Heart left ventricle (tissue), 16 donors: ENCODE measurements at regions not wholly inside any gene's neighbourhood (a gene's known extent, or its start where the extent isn't known, plus 50 kb on each side); places are given as distances from the start of the nearest gene placed in this dataset.
"Not testable (repeated sequence)": the region's sequence is repeated elsewhere in the genome, so short reads cannot be mapped to it uniquely, and the experiment has no call there.

Experiments used
- ATAC-seq, 4 donors: fragments of 200-7000 bp; cut with Tn5 transposase; one replicate each; pipeline ENCODE4 v1.9.1; 2020 to 2022; ENCODE audit warnings: moderate library complexity in 4 of 4, mild to moderate bottlenecking in 3 of 4, moderate number of reproducible peaks in 1 of 4
- DNase-seq, 5 donors: peaks; one replicate each; pipeline ENCODE4 v3.0.0-alpha.2; 2020
- H3K27ac ChIP-seq, 12 donors: fragments of 200-600 bp; sonication (generic) in 4 of 12; one replicate each; pipeline versions ENCODE4 v1.5.0 to v1.8.0; 2016 to 2022; ENCODE audit warnings: mild to moderate bottlenecking in 2 of 12
- H3K27me3 ChIP-seq, 9 donors: fragments of 200-600 bp; sonication (generic) in 2 of 9; one replicate each; pipeline versions ENCODE4 v1.5.1 to v1.8.0; 2016 to 2022; ENCODE audit warnings: mild to moderate bottlenecking in 3 of 9
- H3K36me3 ChIP-seq, 9 donors: fragments of 200-600 bp; sonication (generic) in 2 of 9; one replicate each; pipeline versions ENCODE4 v1.5.0 to v1.8.0; 2018 to 2022; ENCODE audit warnings: mild to moderate bottlenecking in 2 of 9
- H3K4me1 ChIP-seq, 12 donors: fragments of 200-600 bp; sonication (generic) in 4 of 12; one replicate each; pipeline versions ENCODE4 v1.5.0 to v1.8.0; 2016 to 2022; ENCODE audit warnings: mild to moderate bottlenecking in 3 of 12
- H3K4me3 ChIP-seq, 12 donors: fragments of 200-600 bp; sonication (generic) in 4 of 12; one replicate each; pipeline versions ENCODE4 v1.5.0 to v1.8.0; 2017 to 2022; ENCODE audit warnings: mild to moderate bottlenecking in 9 of 12, moderate library complexity in 4 of 12
- H3K9me3 ChIP-seq, 12 donors: fragments of 200-600 bp; sonication (generic) in 4 of 12; one replicate each; pipeline versions ENCODE4 v1.5.0 to v1.8.0; 2016 to 2022; ENCODE audit warnings: mild to moderate bottlenecking in 1 of 12
- CTCF ChIP-seq, 12 donors: fragments of 200-600 bp; sonication (generic) in 4 of 12; IDR thresholded peaks; one replicate each; pipeline versions ENCODE4 v1.5.0 to v1.8.0; 2018 to 2022; ENCODE audit warnings: antibody characterized with exemption in 12 of 12, mild to moderate bottlenecking in 5 of 12
- POLR2A ChIP-seq, 2 donors: fragments of 450-650 bp; IDR thresholded peaks; one replicate each; pipeline ENCODE4 v1.6.1; 2017; ENCODE audit warnings: antibody characterized with exemption in 2 of 2, mild to moderate bottlenecking in 2 of 2, moderate library complexity in 2 of 2
- WGBS, 4 donors: extraction: QIAGEN DNeasy Blood & Tissue Kit in 2 of 4; methylation state at CpG; one replicate each; pipeline versions ENCODE4 v1.1.5 to v1.1.7; 2013 to 2018; 5-methylcytosine and 5-hydroxymethylcytosine counted together
- intact Hi-C, 10 donors: fragments of 100-400 bp; cut with DNase I; formaldehyde crosslinking; loops; one replicate each; pipeline versions ENCODE4 v1.11.1 to v1.14.2; 2022
- donor health status: ischemic (EF 13 %, LVEDD 7.1; RV severe dilation, severe dysfunction).
- donor health status: healthy with polysubstance abuse.
- donor health status: DM: no; HTN: yes; CAD: no.
- donor health status: DM: no; HTN: no; CAD: no.
- donor health status: ischemic (EF 25% LVEDD 6.9; RV normal size, moderate dysfunction).
- donor health status: ischemic (EF 25% LVEDD 5.7; RV mildly dilated, moderate dysfunction).
- donor health status: healthy.
- donor health status: DM: yes; HTN: yes; CAD: no.
- donor health status: ischemic (EF 35%, LVEDD 5.7; RV mildly dilated, moderate dysfunction).
- donor health status: nonischemic (EF 11% LVEDD 7.7; RV severe dilation, severe dysfunction).
- donor health status: DM: yes; HTN: yes; CAD: no.
- donor health status: PGD.
- donor health status: ischemic (EF 29% LVEDD 5.4; RV normal size, mild dysfunction).
- donor health status: nonischemic (EF 23%, LVEDD 6.1; RV moderate dilation, normal function).

DNA sequence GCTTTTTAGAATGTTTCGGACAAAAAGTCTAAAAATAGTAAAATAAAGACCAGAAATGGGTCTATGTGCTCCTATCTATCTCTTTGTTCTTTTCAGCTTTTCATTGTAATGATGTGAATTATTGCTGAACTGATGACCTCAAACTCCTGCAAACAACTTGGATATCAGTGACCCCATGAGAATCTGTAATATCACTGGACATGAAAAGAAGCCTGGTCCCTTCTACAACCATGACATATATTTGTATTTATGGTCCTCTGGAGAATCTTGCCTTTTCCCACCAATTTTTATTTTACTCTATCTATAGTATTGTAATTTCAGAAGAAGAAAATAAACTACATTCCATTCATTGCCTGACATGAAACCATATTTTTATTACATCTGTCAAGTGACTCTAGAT, 740.7 kb upstream of the CA10 start:
- WGBS, 4 donors = 0 to 80% (median 34%) methylated on average over 1 of the region's 1 CpG
- ATAC-seq (no peak), DNase-seq (no peak)
- H3K36me3 ChIP-seq = no peaks in the 10 kb centered on the region
- H3K9me3 ChIP-seq = no peaks in the 10 kb centered on the region
- intact Hi-C loops = no loop called here
- TF ChIP-seq POLR2A (IDR thresholded peaks at IDR 0.05) = no peak
- no peak for TF ChIP-seq CTCF (IDR thresholded peaks at IDR 0.05)
- no peak overlapping the region for H3K4me3 ChIP-seq
- H3K27me3 ChIP-seq = no peaks in the 10 kb centered on the region
- H3K27ac ChIP-seq = no peak overlapping the region
- H3K4me1 ChIP-seq = no peaks in the 10 kb centered on the region

- Histone ChIP-seq H3K27me3 (no peaks in the 10 kb centered on the region), H3K4me3 (no peak overlapping the region), H3K4me1 (no peaks in the 10 kb centered on the region), H3K27ac (no peak overlapping the region), H3K36me3 (no peaks in the 10 kb centered on the region), H3K9me3 (no peaks in the 10 kb centered on the region)
- intact Hi-C loops = no loop called here
- no peak for TF ChIP-seq POLR2A (IDR thresholded peaks at IDR 0.05)
- TF ChIP-seq CTCF (IDR thresholded peaks at IDR 0.05) = no peak
- 44 to 77% (median 47%) methylated on average over 2 of the region's 2 CpGs for WGBS, 4 donors
- no peak for ATAC-seq
- DNase-seq = no peak
Observed at GRCh38 chr17:52895272-52895671, 736.8 kb upstream of the CA10 start.

DNA sequence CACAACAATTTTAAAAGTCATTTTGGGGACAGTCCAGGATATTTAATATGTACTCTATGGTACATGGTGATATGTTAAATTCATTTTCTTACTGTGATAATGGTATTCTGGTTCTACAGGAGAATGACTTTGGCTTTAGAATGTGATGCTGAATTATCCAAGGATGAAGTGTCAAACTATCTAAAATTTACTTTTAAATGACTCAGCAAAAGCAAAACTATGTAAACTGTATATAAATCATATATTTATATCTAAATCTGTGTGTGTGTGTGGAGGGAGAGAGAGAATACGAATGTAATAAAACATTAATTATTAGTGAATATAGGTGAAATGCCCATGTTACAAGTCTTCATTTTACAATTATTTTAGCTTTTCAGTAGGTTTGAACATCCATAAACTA, 733.8 kb upstream of the CA10 start:
- no peaks in the 10 kb centered on the region for H3K36me3 ChIP-seq
- no peaks in the 10 kb centered on the region for H3K9me3 ChIP-seq
- H3K4me1 ChIP-seq = no peaks in the 10 kb centered on the region
- no peak overlapping the region for H3K4me3 ChIP-seq
- ATAC-seq = no peak
- no peaks in the 10 kb centered on the region for H3K27me3 ChIP-seq
- 63 to 90% (median 86%) methylated on average over 1 of the region's 1 CpG for WGBS, 4 donors
- no peak for TF ChIP-seq CTCF (IDR thresholded peaks at IDR 0.05)
- TF ChIP-seq POLR2A (IDR thresholded peaks at IDR 0.05) = no peak
- no peak for DNase-seq
- H3K27ac ChIP-seq = no peak overlapping the region
- intact Hi-C loops = no loop called here

DNA sequence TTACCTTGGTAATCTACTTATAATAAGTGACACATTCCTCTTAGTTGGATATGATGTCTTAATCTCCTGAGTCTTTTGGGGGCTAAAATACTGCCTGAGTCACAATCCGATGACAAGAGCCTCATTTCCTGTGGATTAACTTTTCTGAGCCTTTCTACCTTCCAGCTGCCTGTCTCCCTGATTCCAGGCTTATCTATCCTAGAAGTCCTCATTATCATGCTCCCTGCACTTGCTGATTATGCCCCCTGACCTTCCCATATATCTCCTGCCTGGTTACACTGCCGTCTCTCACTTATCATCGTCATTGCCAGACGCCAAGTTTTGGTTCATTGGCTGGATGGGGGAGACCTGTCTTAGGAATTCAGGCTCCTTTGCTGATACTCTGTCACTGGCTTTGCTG, 727.4 kb upstream of the CA10 start:
- DNase-seq = no peak
- no peaks in the 10 kb centered on the region for H3K9me3 ChIP-seq
- H3K27me3 ChIP-seq = peaks cover 0 to 22% (median 0%) of the 10 kb centered on the region in 9 donors
- no peak for TF ChIP-seq CTCF (IDR thresholded peaks at IDR 0.05)
- no peak for TF ChIP-seq POLR2A (IDR thresholded peaks at IDR 0.05)
- H3K4me3 ChIP-seq = no peak overlapping the region
- H3K27ac ChIP-seq = no peak overlapping the region
- H3K4me1 ChIP-seq = no peaks in the 10 kb centered on the region
- intact Hi-C loops = no loop called here
- WGBS, 4 donors = 25 to 31% (median 28%) methylated on average over 4 of the region's 4 CpGs
- no peak for ATAC-seq
- H3K36me3 ChIP-seq = no peaks in the 10 kb centered on the region

DNA sequence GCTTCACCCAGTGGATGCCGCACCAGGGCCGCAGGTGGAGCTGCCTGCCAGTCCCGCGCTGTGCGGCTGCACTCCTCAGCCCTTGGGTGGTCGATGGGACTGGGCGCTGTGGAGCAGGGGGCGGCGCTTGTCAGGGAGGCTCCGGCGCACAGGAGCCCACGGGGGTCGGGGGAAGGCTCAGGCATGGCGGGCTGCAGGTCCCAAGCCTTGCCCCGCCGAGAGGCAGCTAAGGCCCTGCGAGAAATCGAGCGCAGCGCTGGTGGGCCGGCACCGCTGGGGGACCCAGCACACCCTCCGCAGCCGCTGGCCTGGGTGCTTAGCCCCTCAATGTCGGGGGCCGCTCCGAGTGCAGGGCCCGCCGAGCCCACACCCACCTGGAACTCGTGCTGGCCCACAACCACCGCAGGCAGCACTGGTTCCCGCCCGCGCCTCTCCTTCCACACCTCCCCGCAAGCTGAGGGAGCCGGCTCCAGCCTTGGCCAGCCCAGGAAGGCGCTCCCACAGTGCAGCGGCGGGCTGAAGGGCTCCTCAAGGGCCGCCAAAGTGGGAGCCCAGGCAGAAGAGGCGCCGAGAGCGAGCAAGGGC, 725.5 kb upstream of the CA10 start:
- H3K4me1 ChIP-seq, H3K4me3 ChIP-seq, intact Hi-C loops, ATAC-seq, H3K9me3 ChIP-seq, H3K36me3 ChIP-seq, H3K27ac ChIP-seq: not testable (repeated sequence)
- H3K27me3 ChIP-seq = peaks cover 0 to 22% (median 0%) of the 10 kb centered on the region in 9 donors
- peak in 1 of 5 donors; percentile 38 for DNase-seq
- WGBS, 4 donors = 27 to 52% (median 40%) methylated on average over 17 to 43 of the region's 43 CpGs

DNA sequence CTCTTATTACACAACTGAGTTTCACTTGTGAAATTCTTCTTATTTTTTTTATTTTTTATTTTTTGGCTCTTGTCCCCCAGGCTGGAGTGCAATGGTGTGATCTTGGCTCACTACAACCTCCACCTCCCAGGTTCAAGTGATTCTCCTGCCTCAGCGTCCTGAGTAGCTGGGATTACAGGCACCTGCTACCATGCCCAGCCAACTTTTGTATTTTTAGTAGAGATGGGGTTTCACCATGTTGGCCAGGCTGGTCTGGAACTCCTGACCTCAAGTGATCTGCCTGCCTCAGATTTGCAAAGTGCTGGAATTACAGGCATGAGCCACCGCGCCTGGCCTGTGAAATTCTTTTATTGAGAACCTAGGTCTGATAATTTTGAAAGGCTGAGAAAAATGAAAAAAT, 688.3 kb upstream of the CA10 start:
- WGBS, 4 donors = 80 to 94% (median 88%) methylated on average over 3 of the region's 3 CpGs
- intact Hi-C loops = loop anchor here in 1 of 10 donors (10.0 kb wide), 1 partner anchor 58 kb away; no protein-coding TSS in a partner anchor
- not testable (repeated sequence) for H3K27ac ChIP-seq, H3K36me3 ChIP-seq, H3K9me3 ChIP-seq, H3K27me3 ChIP-seq, DNase-seq, H3K4me3 ChIP-seq, H3K4me1 ChIP-seq, ATAC-seq
